ENCODE measurements at regions not wholly inside any gene's neighbourhood (a gene's known extent, or its start where the extent isn't known, plus 50 kb on each side); places are given as distances from the start of the nearest gene placed in this dataset.

DNA sequence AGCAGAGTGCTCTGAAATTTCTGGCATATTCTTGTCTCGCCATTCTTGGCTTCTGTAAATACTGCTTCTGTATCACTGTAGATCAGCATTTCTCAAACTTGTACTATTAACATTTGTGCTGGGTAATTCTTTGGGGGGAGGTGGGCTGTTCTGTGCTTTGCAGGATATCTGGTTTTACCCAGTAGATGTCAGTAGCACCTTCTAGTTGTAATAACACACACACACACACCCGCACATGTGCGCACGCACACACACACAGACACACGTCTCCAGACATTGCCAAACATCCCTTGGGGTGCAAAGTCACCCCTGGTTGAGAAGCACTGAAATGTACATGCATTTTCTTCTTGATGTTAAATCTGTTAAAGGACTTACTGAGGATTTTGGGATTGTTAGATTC lies 304.1 kb downstream of the MAT2B start:
- TF ChIP-seq, protein P1, sequence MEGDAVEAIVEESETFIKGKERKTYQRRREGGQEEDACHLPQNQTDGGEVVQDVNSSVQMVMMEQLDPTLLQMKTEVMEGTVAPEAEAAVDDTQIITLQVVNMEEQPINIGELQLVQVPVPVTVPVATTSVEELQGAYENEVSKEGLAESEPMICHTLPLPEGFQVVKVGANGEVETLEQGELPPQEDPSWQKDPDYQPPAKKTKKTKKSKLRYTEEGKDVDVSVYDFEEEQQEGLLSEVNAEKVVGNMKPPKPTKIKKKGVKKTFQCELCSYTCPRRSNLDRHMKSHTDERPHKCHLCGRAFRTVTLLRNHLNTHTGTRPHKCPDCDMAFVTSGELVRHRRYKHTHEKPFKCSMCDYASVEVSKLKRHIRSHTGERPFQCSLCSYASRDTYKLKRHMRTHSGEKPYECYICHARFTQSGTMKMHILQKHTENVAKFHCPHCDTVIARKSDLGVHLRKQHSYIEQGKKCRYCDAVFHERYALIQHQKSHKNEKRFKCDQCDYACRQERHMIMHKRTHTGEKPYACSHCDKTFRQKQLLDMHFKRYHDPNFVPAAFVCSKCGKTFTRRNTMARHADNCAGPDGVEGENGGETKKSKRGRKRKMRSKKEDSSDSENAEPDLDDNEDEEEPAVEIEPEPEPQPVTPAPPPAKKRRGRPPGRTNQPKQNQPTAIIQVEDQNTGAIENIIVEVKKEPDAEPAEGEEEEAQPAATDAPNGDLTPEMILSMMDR (IDR thresholded peaks at IDR 0.05) = no peak
- no peak for TF ChIP-seq ZFX (IDR thresholded peaks at IDR 0.05; ENCODE audit: borderline replicate concordance)
- H3K27ac ChIP-seq = no peak overlapping the region

DNA sequence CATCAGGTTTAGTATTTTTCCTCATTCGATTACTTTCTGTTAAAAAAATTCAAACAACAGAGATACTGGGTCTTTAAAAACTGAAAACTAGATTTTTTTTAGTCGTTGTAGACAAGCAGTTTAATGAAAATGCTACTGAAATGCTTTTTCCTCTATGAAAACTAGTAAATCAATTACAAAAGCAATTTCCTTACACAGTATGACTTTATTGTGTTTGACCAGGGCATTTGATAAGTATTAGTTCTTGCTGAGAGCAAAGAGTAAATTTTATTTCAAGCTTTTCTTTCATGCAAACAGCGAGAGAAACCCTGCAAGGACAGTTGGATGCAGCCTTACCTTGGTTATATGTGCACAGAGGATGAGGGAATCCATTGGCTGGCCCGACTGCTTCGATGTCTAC lies 308.5 kb downstream of the MAT2B start:
- no peak for TF ChIP-seq ZFX (IDR thresholded peaks at IDR 0.05; ENCODE audit: borderline replicate concordance)
- TF ChIP-seq, protein P1 (IDR thresholded peaks at IDR 0.05) = no peak
- no peak overlapping the region for H3K27ac ChIP-seq

DNA sequence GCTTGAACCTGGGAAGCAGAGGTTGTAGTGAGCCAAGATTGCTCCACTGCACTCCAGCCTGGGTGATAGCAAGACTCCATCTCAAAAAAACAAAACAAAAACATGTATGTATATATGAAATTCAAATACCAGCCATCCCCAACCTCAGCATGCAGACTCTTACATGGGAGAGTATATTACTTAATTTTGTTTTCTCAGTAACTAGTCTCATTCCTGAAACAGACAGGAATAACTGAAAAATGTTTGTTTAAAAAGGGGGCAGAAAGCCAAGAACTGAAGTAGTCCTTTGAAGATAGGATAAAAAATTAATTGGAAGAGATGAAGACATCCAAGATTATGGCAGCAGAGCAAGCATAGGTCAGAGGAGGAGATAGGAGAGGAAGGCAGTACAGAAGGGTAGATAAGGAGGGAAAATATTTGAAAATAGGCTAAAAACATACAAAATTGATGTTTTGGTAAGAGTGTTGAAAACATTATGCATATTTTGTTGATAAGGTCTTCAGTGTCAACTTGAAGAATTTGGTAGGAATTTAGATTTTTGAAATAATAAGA lies 309.9 kb downstream of the MAT2B start:
- TF ChIP-seq ZFX (IDR thresholded peaks at IDR 0.05; ENCODE audit: borderline replicate concordance) = no peak
- TF ChIP-seq, protein P1 (IDR thresholded peaks at IDR 0.05) = no peak
- no peak overlapping the region for H3K27ac ChIP-seq

DNA sequence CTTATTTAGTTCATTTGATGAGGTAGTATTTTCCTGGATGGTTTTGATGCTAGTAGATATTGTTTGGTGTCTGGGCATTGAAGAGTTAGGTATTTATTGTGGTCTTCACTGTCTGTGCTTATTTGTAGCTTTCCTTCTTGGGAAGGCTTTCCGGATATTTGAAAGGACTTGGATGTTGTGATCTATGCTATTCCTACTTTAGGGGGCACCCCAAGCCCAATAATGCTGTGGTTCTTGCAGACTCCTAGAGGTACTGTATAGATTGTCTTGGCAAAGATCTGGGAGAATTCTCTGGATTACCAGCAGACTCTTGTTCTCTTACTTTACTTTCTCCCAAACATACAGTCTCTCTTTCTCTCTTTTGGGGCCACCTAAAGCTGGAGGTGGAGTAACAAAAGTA lies 315.7 kb downstream of the MAT2B start:
- TF ChIP-seq, protein P1 (IDR thresholded peaks at IDR 0.05) = no peak
- TF ChIP-seq ZFX (IDR thresholded peaks at IDR 0.05; ENCODE audit: borderline replicate concordance) = no peak

DNA sequence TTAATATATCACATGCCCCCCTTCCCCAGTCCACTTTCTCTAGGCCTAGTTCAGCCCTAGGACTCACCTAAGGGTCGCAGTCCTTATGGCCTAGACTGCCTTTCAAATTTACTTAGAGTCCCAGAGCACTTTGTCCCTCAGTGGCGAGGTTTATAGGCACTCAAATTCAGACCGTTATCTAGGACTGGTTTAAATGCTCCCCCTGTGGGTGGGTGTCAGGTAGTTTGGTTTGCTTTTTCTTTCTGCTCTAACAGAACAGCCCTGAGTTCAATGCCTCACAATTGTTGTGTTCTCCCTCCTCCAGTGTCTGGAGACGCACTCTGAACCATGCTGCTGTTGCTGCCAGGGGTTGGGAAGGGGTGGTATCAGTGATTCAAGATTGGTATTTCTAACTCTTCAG lies 317.1 kb downstream of the MAT2B start:
- no peak overlapping the region for H3K27ac ChIP-seq

More for the DNA sequence above, 315.7 kb downstream of the MAT2B start:
- no peak overlapping the region for H3K27ac ChIP-seq

DNA sequence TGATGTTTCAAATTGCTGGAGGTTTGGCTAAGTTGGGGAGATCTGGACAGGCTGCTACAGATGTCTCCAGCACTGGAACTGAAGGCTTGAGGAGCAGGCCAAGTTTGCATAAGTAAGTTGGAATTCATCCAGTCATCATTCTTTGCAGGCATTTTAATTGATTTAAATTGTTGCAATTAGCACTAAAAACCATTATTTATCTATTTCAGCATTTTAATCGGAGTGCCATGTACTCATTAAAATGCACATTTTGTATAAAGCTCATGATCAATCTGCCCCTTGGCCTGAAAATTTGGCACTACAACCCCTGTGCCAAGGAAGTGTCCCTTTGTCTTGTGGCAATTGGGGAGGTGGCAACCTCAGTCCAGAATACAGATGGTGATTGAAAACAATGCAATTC lies 320.2 kb downstream of the MAT2B start:
- TF ChIP-seq, protein P1 (IDR thresholded peaks at IDR 0.05) = no peak
- no peak overlapping the region for H3K27ac ChIP-seq

More for the DNA sequence above, 317.1 kb downstream of the MAT2B start:
- TF ChIP-seq, protein P1 (IDR thresholded peaks at IDR 0.05) = no peak
- TF ChIP-seq ZFX (IDR thresholded peaks at IDR 0.05; ENCODE audit: borderline replicate concordance) = no peak

DNA sequence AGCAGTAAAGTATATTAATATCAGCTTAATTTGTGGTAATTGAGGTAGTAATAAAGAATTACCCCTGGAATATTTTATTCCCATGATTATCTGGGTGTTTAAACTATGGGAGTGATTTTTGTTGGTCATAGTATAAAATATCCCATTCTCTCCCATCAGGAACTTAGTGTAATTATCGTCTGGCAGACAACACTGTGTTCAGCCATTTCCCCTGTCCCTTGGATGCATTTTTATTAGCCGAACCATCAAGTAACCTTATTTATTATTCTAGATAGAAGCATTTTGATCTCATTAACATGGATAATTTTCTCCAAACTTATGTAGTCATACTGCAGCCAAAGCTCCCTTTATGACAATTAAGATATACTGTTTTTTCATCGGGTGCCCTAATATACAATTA lies 320.8 kb downstream of the MAT2B start:
- H3K27ac ChIP-seq = no peak overlapping the region

More for the DNA sequence above, 320.8 kb downstream of the MAT2B start:
- no peak for TF ChIP-seq ZFX (IDR thresholded peaks at IDR 0.05; ENCODE audit: borderline replicate concordance)
- TF ChIP-seq, protein P1 (IDR thresholded peaks at IDR 0.05) = no peak
